Endometrial microvascular endothelial cells (primary cell): ENCODE measurements at regions not wholly inside any gene's neighbourhood (a gene's known extent, or its start where the extent isn't known, plus 50 kb on each side); places are given as distances from the start of the nearest gene placed in this dataset.

ENCODE experiments used
- in situ Hi-C: cut with HindIII; loops from 2 replicates; pipeline ENCODE4 v1.10.0; 2017; ENCODE audit warnings: low sequenced_read_pairs, low pct_unique_long_range_greater_than_20kb; ENCODE audit errors: inconsistent ontology term

DNA sequence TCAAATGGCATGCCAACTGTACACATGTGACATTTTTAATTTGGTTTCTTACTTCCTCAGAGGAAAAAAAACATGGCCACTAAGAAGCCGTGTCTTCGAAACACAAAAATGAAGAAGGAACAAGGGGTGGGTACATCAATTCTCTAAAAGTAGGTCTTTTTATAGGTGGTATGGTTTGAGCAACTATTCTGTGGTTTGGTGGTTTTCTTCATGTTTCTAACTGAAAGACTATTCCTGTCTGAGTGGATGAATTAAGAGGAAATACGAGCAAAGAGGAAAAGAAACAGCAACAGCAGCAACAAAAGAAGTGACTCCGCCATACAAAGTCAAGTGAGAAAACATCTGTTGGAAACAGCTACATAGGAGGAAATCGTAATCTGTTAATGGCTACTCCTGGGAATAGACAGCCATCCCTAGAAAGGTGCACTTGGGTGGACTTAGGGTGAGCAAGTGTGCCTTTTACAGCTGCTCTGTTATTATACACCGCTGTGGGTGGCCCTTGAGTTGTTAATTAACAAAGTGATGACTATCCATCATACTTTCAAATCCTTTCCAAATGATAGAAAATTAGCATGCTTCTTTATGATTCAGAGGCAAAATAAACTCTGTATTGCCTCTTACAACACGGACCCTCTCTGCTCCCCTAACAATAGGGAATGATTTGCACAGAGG lies 575.8 kb downstream of the TLE1 start:
- in situ Hi-C loops = no loop called here

DNA sequence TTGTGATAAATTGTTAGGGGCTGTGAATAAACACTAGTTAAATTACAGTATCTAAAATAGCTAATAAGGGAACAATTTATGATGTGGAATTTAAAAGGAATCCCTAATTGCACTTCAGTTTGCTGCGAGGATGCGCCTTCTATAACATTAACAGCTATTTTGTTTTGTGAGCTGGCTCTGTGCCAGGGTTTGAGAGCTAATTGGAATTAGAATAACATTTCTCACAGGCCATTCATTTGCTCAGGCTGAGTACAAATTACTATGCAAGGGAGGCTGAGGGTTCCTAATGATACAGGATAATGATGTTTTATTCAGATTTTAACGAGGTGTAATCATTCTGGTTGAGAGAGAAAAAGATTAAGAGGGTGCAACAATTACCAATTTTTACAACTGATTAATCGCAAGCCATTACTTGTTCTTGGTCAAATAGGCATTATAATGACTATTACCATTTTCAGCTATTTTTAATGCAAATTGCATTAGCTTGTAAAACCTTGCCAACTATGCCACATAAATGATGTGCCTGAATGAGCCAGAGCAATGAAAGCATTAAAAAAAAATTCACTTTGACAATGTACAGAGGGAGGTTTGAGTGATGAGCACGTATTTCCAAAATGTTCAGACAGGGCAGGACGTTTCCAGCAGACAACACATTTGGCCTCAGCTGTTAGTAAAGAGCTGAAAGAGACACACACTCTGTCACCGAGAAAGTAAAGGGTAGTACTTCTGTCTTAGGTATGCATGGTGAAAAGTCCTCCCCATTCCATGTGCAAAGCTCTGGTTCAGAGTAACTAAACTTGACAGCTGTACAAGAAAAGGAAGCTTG lies 576.5 kb downstream of the TLE1 start:
- in situ Hi-C loops = no loop called here

DNA sequence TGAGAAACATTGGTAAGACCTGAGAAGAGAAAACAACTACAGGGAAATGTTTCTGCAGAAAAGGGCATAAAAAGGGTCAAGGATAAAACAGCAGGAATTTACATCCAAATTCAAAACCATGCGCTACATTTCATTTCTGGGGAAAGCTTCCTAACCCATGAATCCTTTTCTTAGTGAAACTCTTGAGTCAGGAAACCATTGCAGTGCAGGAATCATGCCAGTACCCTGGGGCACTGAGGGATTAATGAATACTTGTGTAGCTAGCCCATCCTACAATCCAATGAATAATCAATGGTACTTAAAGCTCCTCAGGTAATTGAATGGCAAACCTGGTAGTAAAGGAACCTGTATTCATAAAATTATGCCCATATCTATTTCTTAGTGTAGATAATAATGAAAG lies 580.5 kb downstream of the TLE1 start:
- in situ Hi-C loops = no loop called here

DNA sequence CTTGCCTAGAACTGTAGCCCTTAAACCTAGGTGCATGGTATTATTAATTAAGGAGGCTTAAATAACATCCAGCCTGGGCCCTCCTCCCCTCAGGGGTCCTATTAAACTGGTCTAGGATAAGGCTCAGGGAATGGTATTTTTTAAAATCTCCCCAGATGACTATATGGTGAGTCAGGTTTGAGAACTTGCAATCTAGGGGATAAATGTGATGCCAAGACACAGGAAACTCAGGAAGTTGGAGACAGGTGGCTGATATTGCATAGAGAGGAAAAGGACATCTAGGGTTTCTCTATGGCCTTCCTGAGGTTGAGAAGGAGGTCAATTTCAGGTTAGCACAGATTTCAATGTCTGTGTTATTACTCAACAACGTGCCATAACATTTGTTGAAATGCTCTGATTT lies 581.0 kb downstream of the TLE1 start:
- in situ Hi-C loops = no loop called here

DNA sequence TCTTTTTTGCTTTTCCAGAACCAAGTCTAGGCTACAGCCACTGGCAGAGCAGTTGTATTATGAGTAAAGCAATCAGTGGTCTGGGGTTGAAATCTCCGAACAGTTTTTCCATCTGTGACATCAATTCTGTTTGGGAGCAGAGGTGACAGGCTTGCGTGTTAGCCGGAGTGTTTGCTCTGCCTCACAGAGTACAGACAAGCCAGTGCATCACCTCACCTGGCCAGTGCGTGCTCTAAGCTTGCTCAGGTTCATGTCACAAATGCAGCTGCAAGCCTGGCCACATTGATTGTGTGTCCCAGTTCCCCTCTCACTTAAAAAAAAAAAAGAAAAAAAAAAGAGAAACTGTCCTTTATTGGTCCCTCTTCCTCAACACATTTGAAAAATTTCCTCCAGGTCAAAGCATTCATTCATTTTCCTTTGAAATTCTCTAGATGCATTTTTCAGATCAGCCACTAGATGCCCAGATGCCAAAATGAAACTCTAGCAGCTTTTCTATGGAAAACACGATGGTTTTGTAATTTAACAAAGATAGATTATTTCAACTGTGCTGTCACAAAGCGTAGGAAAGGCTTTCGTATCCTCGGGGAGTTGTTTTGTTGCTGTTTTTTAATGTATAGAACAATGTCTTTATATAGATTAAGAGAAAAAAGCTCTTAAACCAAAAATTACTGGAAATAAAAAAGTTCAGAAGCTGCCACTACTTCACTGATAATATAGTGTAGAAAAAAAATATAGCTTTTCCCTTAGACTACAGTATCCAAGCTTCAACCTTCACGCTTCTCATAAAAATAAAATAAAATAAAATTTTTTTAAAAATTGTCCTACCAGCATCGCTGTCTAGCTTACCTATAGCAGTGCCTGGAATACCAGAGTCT lies 585.5 kb downstream of the TLE1 start:
- in situ Hi-C loops = no loop called here

- in situ Hi-C loops = no loop called here
Measured at GRCh38 chr9:81097131-81097847, 592.1 kb downstream of the TLE1 start.

- in situ Hi-C loops = no loop called here
Measured at GRCh38 chr9:81096625-81097024, 592.7 kb downstream of the TLE1 start.

DNA sequence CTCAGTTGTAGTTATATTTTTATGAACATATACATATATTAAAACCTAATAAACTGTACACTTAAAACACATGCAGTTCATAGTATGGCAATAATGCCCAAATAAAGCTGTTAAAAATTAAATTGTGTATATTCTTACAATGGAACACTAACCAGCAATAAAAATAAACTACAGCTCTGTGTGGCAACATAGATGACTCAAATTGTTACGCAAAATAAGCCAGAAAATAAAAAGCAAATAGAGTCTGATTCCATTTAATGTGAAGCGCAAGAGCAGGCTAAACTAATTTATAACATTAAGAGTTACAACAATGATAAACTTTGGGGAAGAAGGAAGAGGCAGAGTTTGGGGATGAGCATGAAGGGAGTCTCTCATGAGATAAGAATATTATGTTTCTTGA lies 597.3 kb downstream of the TLE1 start:
- in situ Hi-C loops = no loop called here

- in situ Hi-C loops = no loop called here
Measured at GRCh38 chr9:81088341-81088740, 601.0 kb downstream of the TLE1 start.

- in situ Hi-C loops = no loop called here
Measured at GRCh38 chr9:81086416-81086815, 602.9 kb downstream of the TLE1 start.

- in situ Hi-C loops = no loop called here
Measured at GRCh38 chr9:81083854-81084512, 605.4 kb downstream of the TLE1 start.

DNA sequence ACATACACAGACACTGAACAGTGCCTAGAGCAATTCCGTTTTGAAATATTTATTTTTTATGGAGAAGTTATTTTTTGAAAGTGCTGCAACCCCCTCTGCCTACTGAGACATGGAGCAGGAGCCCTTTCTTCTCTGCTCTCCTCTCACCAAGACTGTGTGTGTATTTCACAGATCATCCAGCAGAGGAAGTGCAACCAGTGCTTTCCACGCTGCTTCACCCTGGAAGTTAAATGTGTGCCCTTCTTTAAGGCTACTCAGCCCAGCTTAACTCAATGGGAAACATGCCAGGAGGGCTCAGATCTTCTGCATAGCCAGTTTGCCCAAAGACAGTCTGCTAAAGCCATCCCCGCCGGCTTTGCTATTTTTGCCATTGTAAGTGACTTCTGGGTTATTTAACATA lies 606.3 kb downstream of the TLE1 start:
- in situ Hi-C loops = no loop called here

DNA sequence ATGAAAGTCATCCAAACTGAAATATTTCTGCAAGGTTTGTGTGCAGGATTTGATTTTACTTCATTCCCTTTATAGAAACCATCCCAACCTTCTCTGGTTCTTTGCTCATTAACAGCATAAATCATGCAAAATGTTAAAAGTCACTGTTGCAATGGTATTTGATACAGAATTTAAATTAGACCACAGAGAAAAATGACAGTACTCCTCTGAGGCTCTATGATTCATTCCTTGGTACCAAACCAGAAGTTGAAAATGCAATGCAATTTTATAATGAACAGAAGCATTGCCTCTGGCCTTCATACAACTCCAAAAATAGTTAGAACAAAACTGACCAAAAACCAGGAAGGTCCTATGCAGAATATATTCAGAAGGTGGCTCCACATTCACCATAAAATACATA lies 607.1 kb downstream of the TLE1 start:
- in situ Hi-C loops = no loop called here

- in situ Hi-C loops = no loop called here
Measured at GRCh38 chr9:81080900-81081299, 608.4 kb downstream of the TLE1 start.

GRCh38 chr9:81080185-81080584 lies 609.2 kb downstream of the TLE1 start:
- in situ Hi-C loops = no loop called here

GRCh38 chr9:81079055-81079454 lies 610.3 kb downstream of the TLE1 start:
- in situ Hi-C loops = no loop called here

- in situ Hi-C loops = no loop called here
Measured at GRCh38 chr9:81078555-81078954, 610.8 kb downstream of the TLE1 start.

GRCh38 chr9:81077572-81077971 lies 611.8 kb downstream of the TLE1 start:
- in situ Hi-C loops = no loop called here

DNA sequence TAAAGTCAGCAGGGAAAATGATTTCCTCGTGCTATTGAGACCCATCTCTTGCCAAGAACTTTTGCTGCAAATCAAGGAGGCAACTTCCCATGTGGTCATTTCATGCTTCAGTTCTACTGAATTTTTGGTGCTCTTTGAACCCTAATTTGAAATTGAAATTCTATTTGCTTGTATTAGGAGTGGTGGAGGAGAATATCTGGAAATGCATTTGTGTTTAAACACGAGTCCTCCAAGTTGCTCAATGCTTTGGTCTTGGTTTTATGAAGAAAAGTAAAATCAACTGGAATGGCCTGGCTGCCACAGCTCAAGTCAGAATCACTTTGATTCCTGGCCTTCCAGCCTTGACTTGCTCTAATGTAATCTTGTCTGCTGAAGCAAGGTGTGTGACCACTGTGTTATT lies 613.2 kb downstream of the TLE1 start:
- in situ Hi-C loops = no loop called here
